SK-N-SH (cell line): ENCODE measurements at regions not wholly inside any gene's neighbourhood (a gene's known extent, or its start where the extent isn't known, plus 50 kb on each side); places are given as distances from the start of the nearest gene placed in this dataset.

ENCODE experiments used
- CTCF ChIA-PET: fragments of 300-600, 350-600 bp; formaldehyde crosslinking; extraction: SDS; loops from one replicate; lab custom pipeline; 2021; lab: Yijun Ruan, JAX
- POLR2A ChIA-PET: fragments of 350-600 bp; sonication (Branson Sonifier 250); formaldehyde crosslinking; extraction: SDS; loops from one replicate; lab custom pipeline; 2020; ENCODE audit warnings: antibody characterized with exemption, inconsistent platforms; lab: Yijun Ruan, JAX
- DNase-seq: peaks from one replicate; pipeline ENCODE4 v3.0.0; 2012
- H2AFZ ChIP-seq: fragments of 200-600 bp; sonication (generic); 2 replicates; pipeline ENCODE4 v1.8.1; 2016; ENCODE audit warnings: antibody characterized with exemption, mild to moderate bottlenecking, low read depth
- H3F3A ChIP-seq: fragments of 200-600 bp; sonication (generic); replicated peaks from 2 replicates; pipeline ENCODE3; 2016; ENCODE audit warnings: antibody characterized with exemption, mild to moderate bottlenecking; ENCODE audit not compliant: insufficient read depth
- H3K27ac ChIP-seq, 2 experiments: fragments of 200-500 bp in 1 of 2; fragments of 200-600 bp in 1 of 2; sonication (Bioruptor generic) in 1 of 2; sonication (generic), shearing (Covaris generic) in 1 of 2; 2 replicates each; pipeline versions ENCODE4 v1.5.1 to v1.6.1; 2014 to 2016; ENCODE audit warnings: low read depth in 2 of 2, inconsistent platforms in 1 of 2, low read length in 1 of 2, mild to moderate bottlenecking in 1 of 2, mixed read lengths in 1 of 2
- H3K27me3 ChIP-seq: fragments of 200-600 bp; sonication (generic), shearing (Covaris generic); 2 replicates; pipeline ENCODE4 v1.6.1; 2016; ENCODE audit warnings: mixed run types; ENCODE audit not compliant: insufficient read depth
- H3K36me3 ChIP-seq, 2 experiments: fragments of 200-500 bp in 1 of 2; fragments of 200-600 bp in 1 of 2; sonication (Bioruptor generic) in 1 of 2; sonication (generic) in 1 of 2; replicated peaks in 1 of 2; 2 replicates each; pipeline versions ENCODE3 to v1.5.1; 2014 to 2016; ENCODE audit warnings: low read length in 1 of 2, mild to moderate bottlenecking in 1 of 2; ENCODE audit not compliant: insufficient read depth in 2 of 2, control insufficient read depth in 1 of 2
- H3K4me1 ChIP-seq, 2 experiments: fragments of 200-500 bp in 1 of 2; fragments of 200-600 bp in 1 of 2; sonication (Bioruptor generic) in 1 of 2; sonication (generic), shearing (Covaris generic) in 1 of 2; 2 replicates each; pipeline versions ENCODE4 v1.5.1 to v1.6.1; 2014 to 2016; ENCODE audit warnings: low read depth in 1 of 2, low read length in 1 of 2, mixed run types in 1 of 2; ENCODE audit not compliant: insufficient read depth in 2 of 2, control insufficient read depth in 1 of 2
- H3K4me2 ChIP-seq: fragments of 200-600 bp; sonication (generic), shearing (Covaris generic); 2 replicates; pipeline ENCODE4 v1.6.1; 2017; ENCODE audit warnings: mixed run types
- H3K4me3 ChIP-seq, 2 experiments: fragments of 200-500 bp in 1 of 2; fragments of 200-600 bp in 1 of 2; sonication (Bioruptor generic) in 1 of 2; sonication (generic), shearing (Covaris generic) in 1 of 2; 2 replicates each; pipeline versions ENCODE4 v1.5.1 to v1.8.1; 2014 to 2016; ENCODE audit warnings: low read depth in 2 of 2, inconsistent platforms in 1 of 2, low read length in 1 of 2, mild to moderate bottlenecking in 1 of 2, mixed read lengths in 1 of 2, moderate library complexity in 1 of 2
- H3K79me2 ChIP-seq: fragments of 200-600 bp; sonication (generic); 2 replicates; pipeline ENCODE4 v1.8.1; 2017; ENCODE audit warnings: mild to moderate bottlenecking; ENCODE audit not compliant: insufficient read depth
- H3K9ac ChIP-seq: fragments of 200-600 bp; sonication (generic); 2 replicates; pipeline ENCODE4 v1.6.1; 2017; ENCODE audit warnings: mixed run types
- H3K9me2 ChIP-seq: fragments of 200-600 bp; sonication (generic); 2 replicates; pipeline ENCODE4 v1.6.1; 2017; ENCODE audit warnings: mixed run types
- H3K9me3 ChIP-seq: fragments of 200-600 bp; sonication (generic); 2 replicates; pipeline ENCODE4 v1.6.1; 2017; ENCODE audit warnings: mixed run types, mild to moderate bottlenecking, moderate library complexity
- H4K20me1 ChIP-seq: fragments of 200-600 bp; sonication (generic); 2 replicates; pipeline ENCODE4 v1.6.1; 2017; ENCODE audit warnings: mild to moderate bottlenecking, mixed run types; ENCODE audit not compliant: insufficient read depth
- EZH2phosphoT487 ChIP-seq: fragments of 200-600 bp; sonication (generic); IDR thresholded peaks from 2 replicates; pipeline ENCODE4 v1.6.1; 2017; ENCODE audit warnings: low read depth, mixed run types, mild to moderate bottlenecking, antibody characterized with exemption, moderate library complexity, borderline replicate concordance
- FOSL2 ChIP-seq: IDR thresholded peaks from 2 replicates; pipeline ENCODE4 v1.4.0; 2012; ENCODE audit warnings: low read depth, mild to moderate bottlenecking, moderate library complexity, borderline replicate concordance
- FOXJ3 ChIP-seq: sonication (generic); formaldehyde crosslinking; IDR thresholded peaks from 2 replicates; pipeline ENCODE4 v1.5.1; 2020; ENCODE audit warnings: mild to moderate bottlenecking, missing genetic modification reagents
- JUND ChIP-seq: IDR thresholded peaks from 2 replicates; pipeline ENCODE4 v1.4.0; 2012
- MAX ChIP-seq: IDR thresholded peaks from 2 replicates; pipeline ENCODE4 v1.4.0; 2012; ENCODE audit warnings: low read depth
- NFIC ChIP-seq: IDR thresholded peaks from 2 replicates; pipeline ENCODE4 v1.4.0; 2012; ENCODE audit warnings: borderline replicate concordance
- PBX3 ChIP-seq: IDR thresholded peaks from 2 replicates; pipeline ENCODE4; 2012
- RCOR1 ChIP-seq: fragments of 150-350 bp; IDR thresholded peaks from 2 replicates; pipeline ENCODE4 v1.6.1; 2017; ENCODE audit warnings: antibody characterized with exemption, low read length
- REST ChIP-seq: IDR thresholded peaks from 2 replicates; pipeline ENCODE4 v1.6.1; 2012; ENCODE audit warnings: mild to moderate bottlenecking, low read depth, low read length, moderate library complexity
- RXRA ChIP-seq: IDR thresholded peaks from 2 replicates; pipeline ENCODE4 v1.4.0; 2012; ENCODE audit warnings: low read depth, mild to moderate bottlenecking, borderline replicate concordance
- SIN3A ChIP-seq: IDR thresholded peaks from 2 replicates; pipeline ENCODE4 v1.6.1; 2012; ENCODE audit warnings: low read depth, mild to moderate bottlenecking, low read length, moderate library complexity, borderline replicate concordance
- TAF1 ChIP-seq: IDR thresholded peaks from 2 replicates; pipeline ENCODE4 v1.6.1; 2012; ENCODE audit warnings: low read depth, mild to moderate bottlenecking, low read length, moderate library complexity, borderline replicate concordance
- TCF12 ChIP-seq: IDR thresholded peaks from 2 replicates; pipeline ENCODE4 v1.4.0; 2012
- TEAD4 ChIP-seq: IDR thresholded peaks from 2 replicates; pipeline ENCODE4 v1.4.0; 2012; ENCODE audit warnings: mild to moderate bottlenecking, borderline replicate concordance; ENCODE audit not compliant: insufficient read depth
- USF2 ChIP-seq: fragments of 150-350 bp; IDR thresholded peaks from 2 replicates; pipeline ENCODE4 v1.6.1; 2017; ENCODE audit warnings: antibody characterized with exemption, low read length, low read depth, borderline replicate concordance
- ZBTB33 ChIP-seq: IDR thresholded peaks from 2 replicates; pipeline ENCODE4 v1.4.0; 2012; ENCODE audit warnings: low read depth, borderline replicate concordance
- WGBS: methylation state at CpG from one replicate; pipeline ENCODE4 v1.1.6; 2017; ENCODE audit warnings: low lambda C conversion rate; 5-methylcytosine and 5-hydroxymethylcytosine counted together

- H3F3A ChIP-seq, result no peaks in the 10 kb centered on the region
- TF ChIP-seq FOXJ3 (CRISPR knock-in tag) (no peak), RXRA (no peak), REST (no peak), USF2 (no peak), NFIC (no peak), TEAD4 (no peak), SIN3A (no peak)
- TF ChIP-seq, all 33 proteins: peak for 0
- CTCF ChIA-PET, result no interaction called here
- H3K9ac ChIP-seq, result no peak overlapping the region
- H3K4me3 ChIP-seq, result no peak overlapping the region
- no peaks in the 10 kb centered on the region for H3K4me1 ChIP-seq
- H3K4me2 ChIP-seq, result no peak overlapping the region
- H2AFZ ChIP-seq, result no peak overlapping the region
- H3K9me2 ChIP-seq, result no peaks in the 10 kb centered on the region
- no peak for DNase-seq
- no peaks in the 10 kb centered on the region; the same call in 1 of the 2 replicates for H3K27me3 ChIP-seq
- no peaks in the 10 kb centered on the region for H3K79me2 ChIP-seq
- POLR2A ChIA-PET, result no interaction called here
- 8% methylated on average over 2 of the region's 2 CpGs for WGBS
- H3K9me3 ChIP-seq, result no peaks in the 10 kb centered on the region
- H3K36me3 ChIP-seq, result no peaks in the 10 kb centered on the region
- no peaks in the 10 kb centered on the region for H4K20me1 ChIP-seq
- H3K27ac ChIP-seq, result no peak overlapping the region
Observed at GRCh38 chr18:73059280-73059679, 191.5 kb upstream of the NETO1 start.

GRCh38 chr18:73047688-73048087, 179.9 kb upstream of the NETO1 start:
- Histone ChIP-seq H3K36me3 (no peaks in the 10 kb centered on the region), H3K4me2 (no peak overlapping the region), H2AFZ (no peak overlapping the region), H3K4me1 (no peaks in the 10 kb centered on the region), H3K4me3 (no peak overlapping the region), H3K9ac (no peak overlapping the region), H3K9me3 (no peaks in the 10 kb centered on the region), H3K9me2 (no peaks in the 10 kb centered on the region; the same call in 1 of the 2 replicates), H3K27me3 (no peaks in the 10 kb centered on the region), H3K27ac (no peak overlapping the region), H4K20me1 (no peaks in the 10 kb centered on the region), H3K79me2 (no peaks in the 10 kb centered on the region), H3F3A (no peaks in the 10 kb centered on the region)
- no peak for DNase-seq
- ChIA-PET POLR2A (no interaction called here), CTCF (no interaction called here)
- TF ChIP-seq NFIC (no peak), TCF12 (no peak), USF2 (no peak), SIN3A (no peak), MAX (no peak), TAF1 (no peak), FOSL2 (no peak), JUND (no peak), TEAD4 (no peak), ZBTB33 (no peak), PBX3 (no peak), EZH2phosphoT487 (no peak), RCOR1 (no peak)
